Fibroblast of the aortic adventitia (primary cell): ENCODE measurements at regions not wholly inside any gene's neighbourhood (a gene's known extent, or its start where the extent isn't known, plus 50 kb on each side); places are given as distances from the start of the nearest gene placed in this dataset.

ENCODE experiments used
- DNase-seq: peaks from one replicate; pipeline ENCODE4 v3.0.0-alpha.2; 2010; ENCODE audit warnings: low read depth
- H3K4me3 ChIP-seq: 2 replicates; pipeline ENCODE4 v1.5.1; 2011; ENCODE audit warnings: low read depth, mild to moderate bottlenecking, control low read depth, low read length, moderate library complexity
- CTCF ChIP-seq: IDR thresholded peaks from 2 replicates; pipeline ENCODE4 v1.5.1; 2011; ENCODE audit warnings: mild to moderate bottlenecking, low read length, control low read depth, inconsistent platforms; ENCODE audit not compliant: insufficient read depth

- no peak for TF ChIP-seq CTCF
- no peak for DNase-seq
- H3K4me3 ChIP-seq, result no peak overlapping the region
Observed at GRCh38 chr2:215707608-215708007, 271.7 kb upstream of the FN1 start.

- TF ChIP-seq CTCF, result no peak
- no peak overlapping the region for H3K4me3 ChIP-seq
- DNase-seq, result peak; percentile 81
Observed at GRCh38 chr2:215705771-215706361, 270.0 kb upstream of the FN1 start.

GRCh38 chr2:215705281-215705680 lies 269.4 kb upstream of the FN1 start:
- no peak for DNase-seq
- no peak overlapping the region for H3K4me3 ChIP-seq
- no peak for TF ChIP-seq CTCF

GRCh38 chr2:215702116-215702902 lies 266.4 kb upstream of the FN1 start:
- DNase-seq, result no peak
- H3K4me3 ChIP-seq, result no peak overlapping the region
- no peak for TF ChIP-seq CTCF

- no peak for DNase-seq
- no peak overlapping the region for H3K4me3 ChIP-seq
- TF ChIP-seq CTCF, result no peak
Observed at GRCh38 chr2:215699700-215700538, 264.1 kb upstream of the FN1 start.

GRCh38 chr2:215699018-215699417 lies 263.1 kb upstream of the FN1 start:
- no peak for TF ChIP-seq CTCF
- DNase-seq, result no peak

More at GRCh38 chr2:215699018-215699417, 263.1 kb upstream of the FN1 start:
- no peak overlapping the region for H3K4me3 ChIP-seq
